H1 (cell line): ENCODE measurements at regions not wholly inside any gene's neighbourhood (a gene's known extent, or its start where the extent isn't known, plus 50 kb on each side); places are given as distances from the start of the nearest gene placed in this dataset.

Experiments used
- CTCF ChIA-PET: fragments of 300-600 bp; sonication (Branson Sonifier 250); formaldehyde crosslinking; loops from one replicate; lab custom pipeline; 2021; ENCODE audit not compliant: partially characterized antibody; lab: Charles Lee
- POLR2A ChIA-PET: fragments of 300-600 bp; sonication (Branson Sonifier 250); formaldehyde crosslinking; loops from one replicate; lab custom pipeline; 2021; ENCODE audit warnings: inconsistent platforms; ENCODE audit not compliant: partially characterized antibody; lab: Charles Lee
- DNase-seq, 2 experiments: peaks; one replicate each; pipeline versions ENCODE4 v3.0.0 to v3.0.0-alpha.2; 2010 to 2022; ENCODE audit warnings: low spot score in 2 of 2, low read depth in 1 of 2, mixed read lengths in 1 of 2
- FAIRE-seq: peaks from 2 replicates; lab custom pipeline; 2011; peaks lifted over from hg19 to GRCh38; lab: Jason Lieb, UNC
- H2AFZ ChIP-seq: 2 replicates; pipeline ENCODE4 v1.8.1; 2012; ENCODE audit warnings: low read length, inconsistent platforms
- H2AK5ac ChIP-seq: 2 replicates; pipeline ENCODE4 v1.6.1; 2013; ENCODE audit warnings: low read depth, low read length
- H2BK120ac ChIP-seq: replicated peaks from 2 replicates; pipeline ENCODE3; 2013; ENCODE audit warnings: low read depth, low read length, inconsistent platforms
- H2BK12ac ChIP-seq: 2 replicates; pipeline ENCODE4 v1.6.1; 2013; ENCODE audit warnings: low read depth, low read length
- H2BK15ac ChIP-seq: 2 replicates; pipeline ENCODE4 v1.6.1; 2013; ENCODE audit warnings: low read length
- H2BK20ac ChIP-seq: 2 replicates; pipeline ENCODE4 v1.6.1; 2013; ENCODE audit warnings: low read length
- H2BK5ac ChIP-seq: 2 replicates; pipeline ENCODE4 v1.6.1; 2013; ENCODE audit warnings: low read depth, low read length
- H3K14ac ChIP-seq: 2 replicates; pipeline ENCODE4 v1.6.1; 2013; ENCODE audit warnings: inconsistent platforms; ENCODE audit not compliant: insufficient read length
- H3K18ac ChIP-seq: 2 replicates; pipeline ENCODE4 v1.6.1; 2013; ENCODE audit warnings: low read length; ENCODE audit errors: extremely low read depth
- H3K23ac ChIP-seq: 2 replicates; pipeline ENCODE4 v1.6.1; 2013; ENCODE audit warnings: inconsistent platforms; ENCODE audit not compliant: insufficient read length
- H3K23me2 ChIP-seq: 2 replicates; pipeline ENCODE4 v1.6.1; 2013; ENCODE audit warnings: low read depth, low read length
- H3K27ac ChIP-seq: 2 replicates; pipeline ENCODE4 v1.6.1; 2011; ENCODE audit warnings: low read depth, low read length, inconsistent platforms
- H3K27me3 ChIP-seq, 4 experiments: replicated peaks in 1 of 4; 1 replicate in 1 of 4; 2 replicates in 3 of 4; pipeline versions ENCODE4 v1.6.1 to v1.8.1; 2011 to 2013; ENCODE audit warnings: low read length in 3 of 4, mild to moderate bottlenecking in 3 of 4, inconsistent platforms in 2 of 4, mixed read lengths in 2 of 4, moderate library complexity in 1 of 4; ENCODE audit not compliant: control insufficient read depth in 3 of 4, insufficient read depth in 3 of 4; ENCODE audit errors: extremely low read depth in 1 of 4
- H3K36me3 ChIP-seq, 4 experiments: 2 replicates each; pipeline versions ENCODE4 v1.6.1 to v1.8.1; 2011 to 2013; ENCODE audit warnings: mild to moderate bottlenecking in 4 of 4, low read length in 3 of 4, moderate library complexity in 2 of 4, control low read depth in 1 of 4, inconsistent platforms in 1 of 4; ENCODE audit not compliant: insufficient read depth in 4 of 4, control insufficient read depth in 2 of 4
- H3K4ac ChIP-seq: replicated peaks from 2 replicates; pipeline ENCODE3; 2013; ENCODE audit warnings: low read length, low read depth, mixed read lengths, inconsistent platforms; ENCODE audit not compliant: insufficient read length
- H3K4me1 ChIP-seq, 4 experiments: replicated peaks in 1 of 4; 1 replicate in 1 of 4; 2 replicates in 3 of 4; pipeline versions ENCODE4 v1.6.1 to v1.8.1; 2011 to 2013; ENCODE audit warnings: low read length in 3 of 4, inconsistent platforms in 2 of 4, mixed read lengths in 1 of 4; ENCODE audit not compliant: insufficient read depth in 4 of 4, control insufficient read depth in 3 of 4
- H3K4me2 ChIP-seq, 2 experiments: 2 replicates each; pipeline versions ENCODE4 v1.6.1 to v1.8.1; 2011 to 2013; ENCODE audit warnings: low read depth in 2 of 2, low read length in 2 of 2, control low read depth in 1 of 2, inconsistent platforms in 1 of 2, mild to moderate bottlenecking in 1 of 2; ENCODE audit not compliant: insufficient read depth in 1 of 2
- H3K4me3 ChIP-seq, 4 experiments: fragments of 200-600, 300-600 bp in 1 of 4; sonication (generic), shearing (Covaris generic), sonication (Bioruptor Twin) in 1 of 4; 2 replicates each; pipeline versions ENCODE4 v1.5.1 to v1.8.1; 2011 to 2016; ENCODE audit warnings: low read length in 4 of 4, low read depth in 3 of 4, control low read depth in 2 of 4, inconsistent platforms in 2 of 4, mild to moderate bottlenecking in 2 of 4, mixed read lengths in 1 of 4, moderate library complexity in 1 of 4; ENCODE audit not compliant: insufficient read depth in 2 of 4; ENCODE audit errors: extremely low read depth in 1 of 4
- H3K56ac ChIP-seq: replicated peaks from 2 replicates; pipeline ENCODE3; 2013; ENCODE audit warnings: low read depth, mild to moderate bottlenecking, mixed read lengths, low read length, inconsistent platforms; ENCODE audit not compliant: insufficient read length
- H3K79me1 ChIP-seq: 2 replicates; pipeline ENCODE4 v1.6.1; 2013; ENCODE audit warnings: low read depth, low read length, control low read depth
- H3K79me2 ChIP-seq, 2 experiments: 2 replicates each; pipeline versions ENCODE4 v1.6.1 to v1.8.1; 2012 to 2013; ENCODE audit warnings: low read length in 2 of 2, mild to moderate bottlenecking in 2 of 2, inconsistent platforms in 1 of 2; ENCODE audit not compliant: insufficient read depth in 2 of 2, control insufficient read depth in 1 of 2
- H3K9ac ChIP-seq, 4 experiments: replicated peaks in 1 of 4; 1 replicate in 1 of 4; 2 replicates in 3 of 4; pipeline versions ENCODE4 v1.6.1 to v1.8.1; 2011 to 2013; ENCODE audit warnings: low read depth in 3 of 4, low read length in 3 of 4, control low read depth in 2 of 4, mild to moderate bottlenecking in 2 of 4, moderate library complexity in 2 of 4, inconsistent platforms in 1 of 4; ENCODE audit errors: extremely low read depth in 1 of 4
- H3K9me3 ChIP-seq, 2 experiments: 2 replicates each; pipeline versions ENCODE4 v1.6.1 to v1.8.1; 2012 to 2013; ENCODE audit warnings: mild to moderate bottlenecking in 2 of 2, moderate library complexity in 2 of 2, control low read depth in 1 of 2, inconsistent platforms in 1 of 2, low read depth in 1 of 2, low read length in 1 of 2, mixed read lengths in 1 of 2; ENCODE audit not compliant: insufficient read depth in 2 of 2
- H4K20me1 ChIP-seq, 2 experiments: replicated peaks in 1 of 2; 2 replicates each; pipeline versions ENCODE3 to v1.8.1; 2011 to 2013; ENCODE audit warnings: inconsistent platforms in 2 of 2, low read length in 2 of 2, mild to moderate bottlenecking in 1 of 2; ENCODE audit not compliant: insufficient read depth in 2 of 2, control insufficient read depth in 1 of 2
- H4K5ac ChIP-seq: 2 replicates; pipeline ENCODE4 v1.6.1; 2013; ENCODE audit warnings: low read length, low read depth, mixed read lengths, inconsistent platforms; ENCODE audit not compliant: insufficient read length
- H4K8ac ChIP-seq: 2 replicates; pipeline ENCODE4 v1.8.0; 2013; ENCODE audit warnings: mild to moderate bottlenecking, moderate library complexity, low read length, inconsistent platforms; ENCODE audit not compliant: insufficient read depth; ENCODE audit errors: extremely low read depth
- H4K91ac ChIP-seq: replicated peaks from 2 replicates; pipeline ENCODE3; 2013; ENCODE audit warnings: low read length, mixed read lengths, inconsistent platforms; ENCODE audit not compliant: insufficient read length
- ASH2L ChIP-seq: fragments of 200-600, 300-600 bp; sonication (generic); IDR thresholded peaks from one replicate; pipeline ENCODE4 v1.7.1; 2017; ENCODE audit warnings: low read length
- BACH1 ChIP-seq: IDR thresholded peaks from 2 replicates; pipeline ENCODE4 v1.6.1; 2012; ENCODE audit warnings: low read length, improper control_type of control experiment
- BCL11A ChIP-seq, 2 experiments: IDR thresholded peaks; one replicate each; pipeline ENCODE4 v1.6.1; 2011; ENCODE audit warnings: low read depth in 2 of 2, low read length in 2 of 2, mild to moderate bottlenecking in 2 of 2
- GTF2F1 ChIP-seq: IDR thresholded peaks from 2 replicates; pipeline ENCODE4 v1.6.1; 2012; ENCODE audit warnings: low read depth, low read length, improper control_type of control experiment, borderline replicate concordance
- HDAC2 ChIP-seq, 2 experiments: fragments of 300-600 bp in 1 of 2; sonication (generic) in 1 of 2; IDR thresholded peaks; 2 replicates each; pipeline ENCODE4 v1.6.1; 2011 to 2012; ENCODE audit warnings: low read depth in 2 of 2, low read length in 2 of 2, mild to moderate bottlenecking in 2 of 2, moderate library complexity in 2 of 2, borderline replicate concordance in 1 of 2, inconsistent platforms in 1 of 2
- PHF8 ChIP-seq: fragments of 200-600 bp; sonication (generic); conservative IDR thresholded peaks from 2 replicates; pipeline ENCODE4 v1.7.1; 2012; ENCODE audit warnings: low read depth, mild to moderate bottlenecking, inconsistent platforms, low read length, moderate library complexity
- POU5F1 ChIP-seq: IDR thresholded peaks from 2 replicates; pipeline ENCODE4 v1.6.1; 2011; ENCODE audit warnings: low read depth, mild to moderate bottlenecking, low read length, moderate library complexity
- RBBP5 ChIP-seq: IDR thresholded peaks from 2 replicates; pipeline ENCODE4 v1.7.1; 2012; ENCODE audit warnings: low read depth, mild to moderate bottlenecking, inconsistent platforms, low read length, moderate library complexity, borderline replicate concordance
- RNF2 ChIP-seq: fragments of 200-900, 300-1000 bp; sonication (generic); IDR thresholded peaks from 2 replicates; pipeline ENCODE4 v1.7.1; 2016; ENCODE audit warnings: borderline replicate concordance, low read depth, mild to moderate bottlenecking, antibody characterized with exemption, low read length; ENCODE audit not compliant: poor library complexity, severe bottlenecking; ENCODE audit errors: missing control alignments
- SP1 ChIP-seq: IDR thresholded peaks from 2 replicates; pipeline ENCODE4 v1.6.1; 2011; ENCODE audit warnings: low read depth, low read length
- SRF ChIP-seq: IDR thresholded peaks from 2 replicates; pipeline ENCODE4 v1.6.1; 2011; ENCODE audit warnings: mild to moderate bottlenecking, low read depth, low read length, moderate library complexity
- SUZ12 ChIP-seq: fragments of 200-600 bp; sonication (generic); IDR thresholded peaks from 2 replicates; pipeline ENCODE4 v1.6.1; 2012; ENCODE audit warnings: mild to moderate bottlenecking, inconsistent platforms, low read length, moderate library complexity, mixed read lengths
- TEAD4 ChIP-seq: IDR thresholded peaks from 2 replicates; pipeline ENCODE4 v1.6.1; 2012; ENCODE audit warnings: low read depth, low read length, inconsistent platforms, mixed read lengths
- WGBS, 2 experiments: shearing (Covaris generic) in 1 of 2; methylation state at CpG; one replicate each; pipeline versions ENCODE4 v1.1.6 to v1.1.7; 2013 to 2015; ENCODE audit warnings: low lambda C conversion rate in 2 of 2, mixed read lengths in 2 of 2, inconsistent platforms in 1 of 2, low coverage in 1 of 2, missing lambda C conversion rate in 1 of 2; ENCODE audit not compliant: insufficient replicate concordance in 2 of 2, insufficient coverage in 1 of 2, insufficient read length in 1 of 2; ENCODE audit errors: extremely low coverage in 1 of 2, missing lambda C conversion rate in 1 of 2; 5-methylcytosine and 5-hydroxymethylcytosine counted together

- Histone ChIP-seq H2BK20ac (no peak overlapping the region), H3K9me3 (no peaks in the 10 kb centered on the region), H2BK5ac (no peak overlapping the region), H4K8ac (no peak overlapping the region), H3K4me2 (no peak overlapping the region), H3K4ac (no peak overlapping the region), H3K18ac (no peak overlapping the region), H3K4me1 (no peaks in the 10 kb centered on the region), H3K23ac (no peak overlapping the region), H4K5ac (no peak overlapping the region), H2BK12ac (no peak overlapping the region), H2AFZ (no peak overlapping the region), H3K36me3 (no peaks in the 10 kb centered on the region), H4K91ac (no peak overlapping the region), H4K20me1 (no peaks in the 10 kb centered on the region), H2BK15ac (no peak overlapping the region), H3K27me3 (no peaks in the 10 kb centered on the region), H3K56ac (no peak overlapping the region), H3K27ac (no peak overlapping the region), H3K79me1 (no peaks in the 10 kb centered on the region; the same call in 1 of the 2 replicates), H2BK120ac (no peak overlapping the region), H3K9ac (no peak overlapping the region), H3K4me3 (no peak overlapping the region), H3K14ac (no peak overlapping the region), H2AK5ac (no peak overlapping the region), H3K79me2 (no peaks in the 10 kb centered on the region), H3K23me2 (no peaks in the 10 kb centered on the region)
- DNase-seq (no peak), FAIRE-seq (no peak)
- 65% methylated on average over 1 of the region's 1 CpG; no CpG with 5 or more reads in 1 of the 2 experiments for WGBS, 2 experiments
- ChIA-PET CTCF (no interaction called here), POLR2A (no interaction called here)
- no peak for TF ChIP-seq GTF2F1
- no peak for TF ChIP-seq TEAD4
- no peak for TF ChIP-seq BCL11A (IDR thresholded peaks at IDR 0.05; ENCODE audit: low read depth in 2 of 2, low read length in 2 of 2)
- TF ChIP-seq ASH2L, result no peak
- no peak for TF ChIP-seq SUZ12
- TF ChIP-seq BACH1, result no peak
- TF ChIP-seq POU5F1, result no peak
- no peak for TF ChIP-seq PHF8
- TF ChIP-seq HDAC2 (IDR thresholded peaks at IDR 0.05; ENCODE audit: borderline replicate concordance in 1 of 2, low read depth in 2 of 2, low read length in 2 of 2), result no peak
- no peak for TF ChIP-seq RNF2
- no peak for TF ChIP-seq RBBP5
- no peak for TF ChIP-seq SP1
- no peak for TF ChIP-seq SRF
Observed at GRCh38 chr2:41460661-41461060, 587.2 kb upstream of the PKDCC start.
